Prostate gland (tissue), 2 donors: ENCODE measurements at regions not wholly inside any gene's neighbourhood (a gene's known extent, or its start where the extent isn't known, plus 50 kb on each side); places are given as distances from the start of the nearest gene placed in this dataset.

Source experiments
- POLR2A ChIP-seq: fragments of 450-650 bp; IDR thresholded peaks from one replicate; pipeline ENCODE4 v1.6.1; 2016; ENCODE audit warnings: antibody characterized with exemption, mild to moderate bottlenecking
- TF ChIP-seq, protein P1 (sequence below), 4 experiments: fragments of 200-600 bp in 2 of 4; fragments of 450-650 bp in 2 of 4; sonication (generic) in 2 of 4; IDR thresholded peaks; 1 replicate in 3 of 4; 2 replicates in 1 of 4; pipeline ENCODE4 v1.5.1; 2016 to 2019; ENCODE audit warnings: antibody characterized with exemption in 4 of 4, mild to moderate bottlenecking in 2 of 4, moderate library complexity in 2 of 4

DNA sequence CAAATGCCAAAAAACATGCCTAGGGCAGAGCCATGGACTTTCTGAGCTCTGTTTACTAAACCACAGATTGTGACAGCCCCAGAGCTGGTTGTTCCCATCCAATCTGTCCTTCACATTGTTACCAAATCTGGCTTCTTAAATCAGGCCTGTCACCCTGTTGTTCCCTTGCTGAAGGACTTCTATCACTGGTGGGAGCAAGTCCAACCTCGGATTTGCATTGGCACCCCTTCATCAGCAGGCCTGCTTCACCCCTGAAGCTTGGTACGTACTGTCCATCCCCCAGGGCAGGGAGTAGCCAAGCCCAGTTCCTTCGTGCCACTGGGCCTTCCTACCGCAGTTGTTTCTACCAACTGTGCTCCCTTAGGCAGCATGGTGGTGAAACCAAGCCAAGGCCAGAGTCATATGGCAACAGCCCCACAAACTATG lies 357.3 kb upstream of the JARID2 start:
- TF ChIP-seq, protein P1, sequence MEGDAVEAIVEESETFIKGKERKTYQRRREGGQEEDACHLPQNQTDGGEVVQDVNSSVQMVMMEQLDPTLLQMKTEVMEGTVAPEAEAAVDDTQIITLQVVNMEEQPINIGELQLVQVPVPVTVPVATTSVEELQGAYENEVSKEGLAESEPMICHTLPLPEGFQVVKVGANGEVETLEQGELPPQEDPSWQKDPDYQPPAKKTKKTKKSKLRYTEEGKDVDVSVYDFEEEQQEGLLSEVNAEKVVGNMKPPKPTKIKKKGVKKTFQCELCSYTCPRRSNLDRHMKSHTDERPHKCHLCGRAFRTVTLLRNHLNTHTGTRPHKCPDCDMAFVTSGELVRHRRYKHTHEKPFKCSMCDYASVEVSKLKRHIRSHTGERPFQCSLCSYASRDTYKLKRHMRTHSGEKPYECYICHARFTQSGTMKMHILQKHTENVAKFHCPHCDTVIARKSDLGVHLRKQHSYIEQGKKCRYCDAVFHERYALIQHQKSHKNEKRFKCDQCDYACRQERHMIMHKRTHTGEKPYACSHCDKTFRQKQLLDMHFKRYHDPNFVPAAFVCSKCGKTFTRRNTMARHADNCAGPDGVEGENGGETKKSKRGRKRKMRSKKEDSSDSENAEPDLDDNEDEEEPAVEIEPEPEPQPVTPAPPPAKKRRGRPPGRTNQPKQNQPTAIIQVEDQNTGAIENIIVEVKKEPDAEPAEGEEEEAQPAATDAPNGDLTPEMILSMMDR (IDR thresholded peaks at IDR 0.05), result no peak
- no peak for TF ChIP-seq POLR2A
